ENCODE measurements at regions not wholly inside any gene's neighbourhood (a gene's known extent, or its start where the extent isn't known, plus 50 kb on each side); places are given as distances from the start of the nearest gene placed in this dataset.

GRCh38 chr1:67607699-67608098 lies 77.3 kb upstream of the GADD45A start:
- TF ChIP-seq CTCF (IDR thresholded peaks at IDR 0.05; ENCODE audit: low read depth, low read length) (no peak), EZH2phosphoT487 (IDR thresholded peaks at IDR 0.05; ENCODE audit: low read depth) (no peak)

Measured in OCI-LY3 (cell line).